Esophagus muscularis mucosa (tissue), 4 donors: ENCODE measurements at regions not wholly inside any gene's neighbourhood (a gene's known extent, or its start where the extent isn't known, plus 50 kb on each side); places are given as distances from the start of the nearest gene placed in this dataset.

Experiments used
- DNase-seq: peaks from one replicate; pipeline ENCODE4 v3.0.0-alpha.2; 2017; ENCODE audit errors: extremely low spot score
- H3K27ac ChIP-seq, 4 donors: fragments of 200-600 bp; sonication (generic); replicated peaks in 1 of 4; 1 replicate in 3 of 4; 2 replicates in 1 of 4; pipeline ENCODE4 v1.5.1; 2016 to 2019; ENCODE audit warnings: mild to moderate bottlenecking in 1 of 4
- H3K27me3 ChIP-seq, 4 donors: fragments of 200-600 bp; sonication (generic); one replicate each; pipeline versions ENCODE4 v1.5.1 to v1.6.0; 2016 to 2019
- H3K36me3 ChIP-seq, 4 donors: fragments of 200-600 bp; sonication (generic); one replicate each; pipeline ENCODE4 v1.5.1; 2016 to 2019
- H3K4me1 ChIP-seq, 4 donors: fragments of 200-600 bp; sonication (generic); one replicate each; pipeline ENCODE4 v1.5.1; 2016 to 2019
- H3K4me3 ChIP-seq, 4 donors: fragments of 200-600 bp; sonication (generic); 1 replicate in 2 of 4; 2 replicates in 2 of 4; pipeline ENCODE4 v1.5.1; 2016 to 2019; ENCODE audit warnings: mild to moderate bottlenecking in 4 of 4, moderate library complexity in 1 of 4
- H3K9me3 ChIP-seq, 4 donors: fragments of 200-600 bp; sonication (generic); 1 replicate in 3 of 4; 2 replicates in 1 of 4; pipeline ENCODE4 v1.5.1; 2016 to 2019
- EP300 ChIP-seq: sonication (generic); formaldehyde crosslinking; IDR thresholded peaks from one replicate; pipeline ENCODE4 v1.6.1; 2017; ENCODE audit warnings: antibody characterized with exemption
- POLR2A ChIP-seq: fragments of 450-650 bp; IDR thresholded peaks from one replicate; pipeline ENCODE4 v1.6.1; 2017; ENCODE audit warnings: antibody characterized with exemption, moderate library complexity, mild to moderate bottlenecking, low read depth
- POLR2AphosphoS5 ChIP-seq, 2 donors: sonication (generic); formaldehyde crosslinking; IDR thresholded peaks; one replicate each; pipeline ENCODE4 v1.6.1; 2017; ENCODE audit warnings: antibody characterized with exemption in 2 of 2
- WGBS: methylation state at CpG from one replicate; pipeline ENCODE4 v1.1.5; 2018; 5-methylcytosine and 5-hydroxymethylcytosine counted together
- intact Hi-C: fragments of 100-400 bp; cut with DNase I; formaldehyde crosslinking; loops from one replicate; pipeline ENCODE4 v1.15.1; 2023
- TF ChIP-seq, protein P1 (sequence below), 3 experiments: fragments of 200-600 bp in 2 of 3; fragments of 450-650 bp in 1 of 3; sonication (generic) in 2 of 3; IDR thresholded peaks; one replicate each; pipeline ENCODE4 v1.5.1; 2017 to 2019; ENCODE audit warnings: antibody characterized with exemption in 3 of 3, mild to moderate bottlenecking in 2 of 3, moderate library complexity in 1 of 3

DNA sequence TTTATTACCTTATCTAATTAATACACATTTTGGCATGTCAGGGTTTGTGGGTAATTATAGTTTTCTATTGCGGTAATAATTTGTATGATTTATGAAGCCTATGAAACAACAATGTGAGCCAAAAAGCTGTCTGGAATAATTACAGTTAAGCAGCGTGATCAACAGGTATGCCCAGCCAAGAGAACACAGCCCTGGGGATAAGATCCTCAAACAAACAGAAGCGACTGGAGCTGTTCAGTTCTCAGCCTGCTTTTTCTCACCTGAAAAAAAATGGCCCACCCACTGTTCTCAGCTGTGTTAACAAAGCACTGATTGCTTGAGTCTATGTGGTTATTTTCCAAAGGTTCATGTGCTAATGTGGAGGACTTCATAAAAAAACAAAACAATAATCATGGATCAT lies 855.8 kb downstream of the GATA3 start:
- no peak overlapping the region for H3K4me3 ChIP-seq
- H3K4me1 ChIP-seq: no peaks in the 10 kb centered on the region
- H3K36me3 ChIP-seq: no peaks in the 10 kb centered on the region
- WGBS: 45% methylated on average over 3 of the region's 3 CpGs
- no peaks in the 10 kb centered on the region for H3K9me3 ChIP-seq
- no peaks in the 10 kb centered on the region for H3K27me3 ChIP-seq
- no peak for DNase-seq
- intact Hi-C loops: no loop called here
- TF ChIP-seq POLR2AphosphoS5 (IDR thresholded peaks at IDR 0.05): no peak
- no peak for TF ChIP-seq POLR2A
- TF ChIP-seq, protein P1, sequence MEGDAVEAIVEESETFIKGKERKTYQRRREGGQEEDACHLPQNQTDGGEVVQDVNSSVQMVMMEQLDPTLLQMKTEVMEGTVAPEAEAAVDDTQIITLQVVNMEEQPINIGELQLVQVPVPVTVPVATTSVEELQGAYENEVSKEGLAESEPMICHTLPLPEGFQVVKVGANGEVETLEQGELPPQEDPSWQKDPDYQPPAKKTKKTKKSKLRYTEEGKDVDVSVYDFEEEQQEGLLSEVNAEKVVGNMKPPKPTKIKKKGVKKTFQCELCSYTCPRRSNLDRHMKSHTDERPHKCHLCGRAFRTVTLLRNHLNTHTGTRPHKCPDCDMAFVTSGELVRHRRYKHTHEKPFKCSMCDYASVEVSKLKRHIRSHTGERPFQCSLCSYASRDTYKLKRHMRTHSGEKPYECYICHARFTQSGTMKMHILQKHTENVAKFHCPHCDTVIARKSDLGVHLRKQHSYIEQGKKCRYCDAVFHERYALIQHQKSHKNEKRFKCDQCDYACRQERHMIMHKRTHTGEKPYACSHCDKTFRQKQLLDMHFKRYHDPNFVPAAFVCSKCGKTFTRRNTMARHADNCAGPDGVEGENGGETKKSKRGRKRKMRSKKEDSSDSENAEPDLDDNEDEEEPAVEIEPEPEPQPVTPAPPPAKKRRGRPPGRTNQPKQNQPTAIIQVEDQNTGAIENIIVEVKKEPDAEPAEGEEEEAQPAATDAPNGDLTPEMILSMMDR (IDR thresholded peaks at IDR 0.05): no peak
- no peak for TF ChIP-seq EP300
- no peak overlapping the region for H3K27ac ChIP-seq

GRCh38 chr10:8911032-8911431 lies 856.5 kb downstream of the GATA3 start:
- no peak overlapping the region for H3K4me3 ChIP-seq
- no peak for TF ChIP-seq POLR2AphosphoS5 (IDR thresholded peaks at IDR 0.05)
- TF ChIP-seq EP300: no peak
- TF ChIP-seq, protein P1 (IDR thresholded peaks at IDR 0.05): no peak
- TF ChIP-seq POLR2A: no peak
- H3K36me3 ChIP-seq: no peaks in the 10 kb centered on the region
- no peak for DNase-seq
- no peak overlapping the region for H3K27ac ChIP-seq
- H3K27me3 ChIP-seq: no peaks in the 10 kb centered on the region
- intact Hi-C loops: no loop called here
- 91% methylated on average over 1 of the region's 1 CpG for WGBS
- no peaks in the 10 kb centered on the region for H3K4me1 ChIP-seq
- H3K9me3 ChIP-seq: no peaks in the 10 kb centered on the region

DNA sequence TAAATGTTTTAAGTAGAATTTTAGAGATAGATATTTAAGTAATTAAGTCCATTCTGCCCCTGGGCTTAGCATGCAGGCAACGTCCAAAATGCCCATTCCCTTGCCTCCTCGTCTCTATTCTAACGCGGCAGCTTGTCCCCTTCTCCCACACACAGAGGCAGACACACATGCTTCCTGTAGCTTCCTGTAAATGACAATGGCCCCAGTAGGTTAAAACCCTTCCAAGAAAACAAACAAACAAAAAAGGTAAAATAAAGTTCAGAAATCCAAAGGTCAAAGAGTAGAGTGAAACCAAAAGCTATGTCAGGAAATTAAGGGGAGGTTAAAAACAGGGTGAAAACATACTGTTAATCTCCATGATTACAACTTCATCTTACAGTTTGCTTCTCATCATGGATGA lies 857.6 kb downstream of the GATA3 start:
- no peaks in the 10 kb centered on the region for H3K4me1 ChIP-seq
- no peak for DNase-seq
- no peaks in the 10 kb centered on the region for H3K36me3 ChIP-seq
- H3K27me3 ChIP-seq: no peaks in the 10 kb centered on the region
- no peaks in the 10 kb centered on the region for H3K9me3 ChIP-seq
- no peak overlapping the region for H3K27ac ChIP-seq
- H3K4me3 ChIP-seq: no peak overlapping the region
- WGBS: 50% methylated on average over 4 of the region's 4 CpGs
- TF ChIP-seq, protein P1 (IDR thresholded peaks at IDR 0.05): no peak
- TF ChIP-seq EP300 (no peak), POLR2AphosphoS5 (IDR thresholded peaks at IDR 0.05) (no peak), POLR2A (no peak)
- intact Hi-C loops: no loop called here

DNA sequence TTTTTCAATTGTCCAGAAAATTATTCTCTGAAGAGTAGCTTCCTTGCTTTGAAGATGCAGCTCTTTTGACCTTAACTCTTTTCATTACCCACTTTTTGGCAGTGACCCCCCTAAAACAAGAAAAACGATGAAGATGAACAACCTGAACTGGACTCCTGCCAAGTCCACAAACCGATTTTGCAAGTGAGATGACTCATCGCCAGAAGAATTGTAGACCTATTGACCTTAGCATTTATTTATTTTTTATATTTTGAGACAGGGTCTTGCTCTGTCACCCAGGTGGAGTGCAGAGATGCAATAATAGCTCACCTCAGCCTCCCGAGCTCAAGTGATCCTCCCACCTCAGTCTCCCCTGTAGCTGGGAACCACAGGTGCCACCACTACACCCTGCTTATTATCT lies 859.2 kb downstream of the GATA3 start:
- TF ChIP-seq, protein P1 (IDR thresholded peaks at IDR 0.05): no peak
- TF ChIP-seq POLR2AphosphoS5 (IDR thresholded peaks at IDR 0.05) (no peak), POLR2A (no peak), EP300 (no peak)
- intact Hi-C loops: no loop called here
- no peak for DNase-seq
- no peaks in the 10 kb centered on the region for H3K4me1 ChIP-seq
- no peaks in the 10 kb centered on the region for H3K27me3 ChIP-seq
- no peaks in the 10 kb centered on the region for H3K36me3 ChIP-seq
- no peaks in the 10 kb centered on the region for H3K9me3 ChIP-seq
- 28% methylated on average over 4 of the region's 4 CpGs for WGBS
- no peak overlapping the region for H3K4me3 ChIP-seq
- H3K27ac ChIP-seq: no peak overlapping the region

DNA sequence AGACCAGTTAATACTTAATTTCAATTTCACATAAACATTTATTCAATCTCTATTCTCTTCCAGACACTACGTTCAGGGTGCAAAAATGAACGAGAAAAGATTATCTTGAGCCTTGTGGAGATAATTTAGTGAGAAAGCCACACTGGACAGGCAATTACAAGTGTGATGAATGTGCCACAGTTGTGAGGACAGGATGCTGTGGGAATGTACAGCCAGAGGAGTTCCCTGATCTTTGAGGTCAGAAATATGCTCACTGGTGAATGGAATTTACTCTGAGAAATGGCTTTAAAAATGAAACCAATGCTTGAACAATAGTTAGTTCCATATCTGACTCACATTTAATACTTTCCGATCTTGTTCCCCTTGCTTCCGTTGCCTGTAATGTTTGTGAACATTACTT lies 864.8 kb downstream of the GATA3 start:
- DNase-seq: no peak
- Histone ChIP-seq H3K9me3 (no peaks in the 10 kb centered on the region), H3K4me1 (no peaks in the 10 kb centered on the region), H3K27ac (no peak overlapping the region), H3K36me3 (no peaks in the 10 kb centered on the region), H3K4me3 (no peak overlapping the region), H3K27me3 (no peaks in the 10 kb centered on the region)
- 43% methylated on average over 4 of the region's 4 CpGs for WGBS
- TF ChIP-seq, protein P1 (IDR thresholded peaks at IDR 0.05): no peak
- TF ChIP-seq POLR2AphosphoS5 (IDR thresholded peaks at IDR 0.05) (no peak), POLR2A (no peak), EP300 (no peak)
- intact Hi-C loops: no loop called here
